Ascending aorta (tissue), 2 donors: ENCODE measurements at regions not wholly inside any gene's neighbourhood (a gene's known extent, or its start where the extent isn't known, plus 50 kb on each side); places are given as distances from the start of the nearest gene placed in this dataset.

Source experiments
- DNase-seq, 2 donors: peaks; one replicate each; pipeline ENCODE4 v3.0.0-alpha.2; 2019; ENCODE audit warnings: low spot score in 2 of 2
- H3K27ac ChIP-seq, 2 donors: fragments of 200-600 bp; sonication (generic); one replicate each; pipeline ENCODE4 v1.5.1; 2016 to 2017; ENCODE audit warnings: mild to moderate bottlenecking in 1 of 2
- H3K27me3 ChIP-seq: fragments of 200-600 bp; sonication (generic); one replicate; pipeline ENCODE4 v1.5.1; 2017
- H3K36me3 ChIP-seq, 2 donors: fragments of 200-600 bp; sonication (generic); one replicate each; pipeline ENCODE4 v1.5.1; 2016
- H3K4me1 ChIP-seq, 2 donors: fragments of 200-600 bp; sonication (generic); one replicate each; pipeline ENCODE4 v1.5.1; 2016 to 2017; ENCODE audit warnings: mild to moderate bottlenecking in 1 of 2
- H3K4me3 ChIP-seq, 2 donors: fragments of 200-600 bp; sonication (generic); one replicate each; pipeline ENCODE4 v1.5.1; 2016 to 2017; ENCODE audit warnings: mild to moderate bottlenecking in 1 of 2
- H3K9me3 ChIP-seq, 2 donors: fragments of 200-600 bp; sonication (generic); one replicate each; pipeline ENCODE4 v1.5.1; 2016
- intact Hi-C: fragments of 100-400 bp; cut with DNase I; formaldehyde crosslinking; loops from one replicate; pipeline ENCODE4 v1.15.1; 2023
- TF ChIP-seq, protein P1 (sequence below), 3 experiments: fragments of 200-600 bp in 2 of 3; fragments of 450-650 bp in 1 of 3; sonication (generic) in 2 of 3; IDR thresholded peaks; one replicate each; pipeline ENCODE4 v1.5.1; 2016 to 2019; ENCODE audit warnings: antibody characterized with exemption in 3 of 3, mild to moderate bottlenecking in 1 of 3, moderate library complexity in 1 of 3

DNA sequence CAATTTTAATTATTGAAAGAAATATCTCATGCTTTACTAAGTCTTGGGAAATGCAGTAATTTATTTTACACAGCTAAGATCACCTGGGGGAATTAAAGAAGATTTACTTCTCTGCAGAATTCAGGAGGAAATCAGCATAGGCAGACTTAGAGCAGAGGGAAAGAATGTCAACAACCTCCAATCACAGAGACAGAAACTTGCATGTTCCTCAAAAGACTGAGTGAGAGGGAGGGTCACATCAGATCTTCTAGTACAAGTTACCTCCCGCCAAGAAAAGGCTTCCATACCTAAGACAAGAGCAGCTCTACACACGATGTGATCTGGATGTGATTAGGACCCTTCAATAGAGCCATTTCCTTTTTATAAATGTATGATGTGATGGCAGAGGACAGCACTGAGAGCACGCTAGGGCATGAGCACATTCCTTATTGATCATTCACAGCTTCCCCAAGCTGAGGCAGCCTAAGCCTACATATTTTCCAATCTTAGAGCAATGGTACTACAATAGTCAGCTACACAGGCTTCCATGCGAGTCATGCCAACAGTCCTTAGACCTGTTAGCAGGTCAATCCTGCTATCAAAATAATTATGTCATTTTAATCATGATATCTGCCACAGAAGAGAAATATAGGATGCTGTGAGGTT lies 403.3 kb downstream of the ETNK1 start:
- DNase-seq: no peak
- Histone ChIP-seq H3K36me3 (no peaks in the 10 kb centered on the region), H3K27ac (no peak overlapping the region), H3K4me1 (no peaks in the 10 kb centered on the region), H3K4me3 (no peak overlapping the region), H3K27me3 (no peaks in the 10 kb centered on the region), H3K9me3 (no peaks in the 10 kb centered on the region)
- intact Hi-C loops: no loop called here
- TF ChIP-seq, protein P1, sequence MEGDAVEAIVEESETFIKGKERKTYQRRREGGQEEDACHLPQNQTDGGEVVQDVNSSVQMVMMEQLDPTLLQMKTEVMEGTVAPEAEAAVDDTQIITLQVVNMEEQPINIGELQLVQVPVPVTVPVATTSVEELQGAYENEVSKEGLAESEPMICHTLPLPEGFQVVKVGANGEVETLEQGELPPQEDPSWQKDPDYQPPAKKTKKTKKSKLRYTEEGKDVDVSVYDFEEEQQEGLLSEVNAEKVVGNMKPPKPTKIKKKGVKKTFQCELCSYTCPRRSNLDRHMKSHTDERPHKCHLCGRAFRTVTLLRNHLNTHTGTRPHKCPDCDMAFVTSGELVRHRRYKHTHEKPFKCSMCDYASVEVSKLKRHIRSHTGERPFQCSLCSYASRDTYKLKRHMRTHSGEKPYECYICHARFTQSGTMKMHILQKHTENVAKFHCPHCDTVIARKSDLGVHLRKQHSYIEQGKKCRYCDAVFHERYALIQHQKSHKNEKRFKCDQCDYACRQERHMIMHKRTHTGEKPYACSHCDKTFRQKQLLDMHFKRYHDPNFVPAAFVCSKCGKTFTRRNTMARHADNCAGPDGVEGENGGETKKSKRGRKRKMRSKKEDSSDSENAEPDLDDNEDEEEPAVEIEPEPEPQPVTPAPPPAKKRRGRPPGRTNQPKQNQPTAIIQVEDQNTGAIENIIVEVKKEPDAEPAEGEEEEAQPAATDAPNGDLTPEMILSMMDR (IDR thresholded peaks at IDR 0.05): no peak

DNA sequence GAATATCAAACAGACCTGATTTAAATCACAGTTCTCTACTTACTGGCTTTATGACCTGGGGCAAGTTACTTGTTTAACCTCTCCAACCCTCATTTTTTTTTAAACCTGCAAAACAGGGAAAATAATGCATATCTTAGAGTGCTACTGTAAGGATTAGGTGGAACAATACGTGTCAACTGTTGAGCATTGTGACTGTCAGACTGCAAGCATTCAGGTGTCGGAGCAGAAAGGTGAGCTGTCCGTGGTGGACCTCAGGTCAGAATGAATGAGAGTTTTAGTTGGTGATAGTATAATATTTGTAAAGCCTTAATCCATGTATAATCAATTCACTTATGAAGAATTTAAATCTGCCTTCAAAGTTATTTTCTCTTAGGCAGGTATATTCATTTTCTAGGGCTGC lies 404.2 kb downstream of the ETNK1 start:
- H3K4me1 ChIP-seq: no peaks in the 10 kb centered on the region
- no peaks in the 10 kb centered on the region for H3K9me3 ChIP-seq
- intact Hi-C loops: no loop called here
- TF ChIP-seq, protein P1 (IDR thresholded peaks at IDR 0.05): no peak
- no peaks in the 10 kb centered on the region for H3K36me3 ChIP-seq
- DNase-seq: no peak
- no peak overlapping the region for H3K4me3 ChIP-seq
- no peak overlapping the region for H3K27ac ChIP-seq
- no peaks in the 10 kb centered on the region for H3K27me3 ChIP-seq

DNA sequence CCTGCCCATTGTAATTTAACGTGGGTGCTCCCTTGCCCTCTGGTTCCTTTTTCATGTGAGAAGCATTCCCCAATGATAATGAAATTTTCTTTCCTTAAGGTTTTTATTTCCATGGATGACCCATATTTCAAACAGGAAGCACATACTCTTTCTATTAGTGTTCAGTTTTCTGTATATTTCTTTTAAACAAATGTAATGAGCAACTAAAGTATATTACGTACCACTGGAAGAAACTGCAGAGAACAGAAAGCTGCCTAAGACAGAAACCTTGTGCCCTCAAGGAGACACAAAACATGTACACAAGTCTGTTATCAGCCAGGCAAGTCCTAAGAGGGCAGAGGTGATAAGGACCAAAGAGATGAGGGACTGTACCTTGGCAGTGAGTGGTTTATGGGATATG lies 414.9 kb downstream of the ETNK1 start:
- no peak overlapping the region for H3K4me3 ChIP-seq
- H3K27me3 ChIP-seq: no peaks in the 10 kb centered on the region
- no peaks in the 10 kb centered on the region for H3K4me1 ChIP-seq
- no peak overlapping the region for H3K27ac ChIP-seq
- DNase-seq: no peak
- no peaks in the 10 kb centered on the region for H3K9me3 ChIP-seq
- TF ChIP-seq, protein P1 (IDR thresholded peaks at IDR 0.05): no peak
- no peaks in the 10 kb centered on the region for H3K36me3 ChIP-seq
- intact Hi-C loops: no loop called here

DNA sequence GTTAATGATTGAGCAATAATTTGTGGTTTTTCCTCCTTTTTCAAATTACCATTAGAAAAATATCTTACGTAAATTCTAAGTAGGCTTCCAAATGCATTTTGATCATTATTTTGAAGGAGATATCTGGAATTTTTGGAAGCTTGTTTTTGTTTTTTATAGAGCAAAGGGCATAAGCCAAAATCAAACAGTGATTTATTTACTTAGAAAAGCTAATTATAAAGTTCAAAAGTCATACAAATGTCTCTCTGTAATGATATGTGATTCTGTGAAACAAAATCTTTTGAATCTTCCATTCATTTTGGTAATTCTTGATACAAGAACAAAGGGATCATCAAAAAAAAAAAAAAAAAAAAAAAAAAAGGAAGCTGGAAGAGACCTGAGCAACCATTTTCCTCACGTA lies 416.8 kb downstream of the ETNK1 start:
- intact Hi-C loops: no loop called here
- H3K4me3 ChIP-seq: no peak overlapping the region
- no peaks in the 10 kb centered on the region for H3K9me3 ChIP-seq
- no peaks in the 10 kb centered on the region for H3K4me1 ChIP-seq
- no peaks in the 10 kb centered on the region for H3K27me3 ChIP-seq
- no peak for DNase-seq
- no peak overlapping the region for H3K27ac ChIP-seq
- TF ChIP-seq, protein P1 (IDR thresholded peaks at IDR 0.05): no peak
- no peaks in the 10 kb centered on the region for H3K36me3 ChIP-seq

DNA sequence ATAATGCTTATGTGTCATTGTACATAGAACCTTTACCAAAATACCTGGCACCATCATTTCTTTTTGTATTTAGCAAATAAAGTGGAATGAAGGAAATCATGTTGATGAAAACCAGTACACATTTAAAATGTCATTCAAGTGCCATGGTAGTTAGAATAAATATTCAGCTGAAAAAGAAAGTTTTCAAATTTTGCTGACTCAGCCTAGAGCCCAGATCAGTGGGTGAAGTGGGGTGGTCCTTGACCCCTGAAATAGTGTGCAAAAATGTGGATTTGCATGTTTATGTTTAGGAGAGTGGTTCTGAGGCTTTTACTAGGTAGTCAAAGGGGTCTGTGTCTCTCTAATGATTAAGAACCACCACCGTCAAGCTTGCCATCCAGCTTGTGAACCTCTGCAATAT lies 418.7 kb downstream of the ETNK1 start:
- TF ChIP-seq, protein P1 (IDR thresholded peaks at IDR 0.05): no peak
- no peak for DNase-seq
- Histone ChIP-seq H3K36me3 (no peaks in the 10 kb centered on the region), H3K4me3 (no peak overlapping the region), H3K27me3 (no peaks in the 10 kb centered on the region), H3K4me1 (no peaks in the 10 kb centered on the region), H3K27ac (no peak overlapping the region), H3K9me3 (no peaks in the 10 kb centered on the region)
- intact Hi-C loops: no loop called here

DNA sequence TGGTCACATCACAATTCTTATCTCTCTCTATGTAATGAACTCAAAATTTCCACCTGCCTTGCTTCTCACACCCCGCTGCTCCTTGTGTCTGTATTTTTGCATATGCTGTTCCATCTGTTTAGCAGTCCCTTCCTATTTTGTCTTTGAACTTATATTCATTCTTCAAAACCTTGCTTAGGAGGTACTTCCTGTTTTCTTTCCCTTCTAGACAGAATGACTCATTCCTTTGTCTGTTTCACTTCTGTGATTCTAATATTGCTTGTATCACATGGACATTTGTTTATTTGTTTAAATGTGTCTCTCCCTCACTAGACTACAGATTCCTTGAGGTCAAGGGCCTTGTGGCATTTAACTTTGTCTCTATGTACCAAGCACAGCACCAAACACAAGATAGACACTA lies 424.2 kb downstream of the ETNK1 start:
- intact Hi-C loops: no loop called here
- H3K9me3 ChIP-seq: no peaks in the 10 kb centered on the region
- DNase-seq: no peak
- no peaks in the 10 kb centered on the region for H3K4me1 ChIP-seq
- TF ChIP-seq, protein P1 (IDR thresholded peaks at IDR 0.05): no peak
- no peak overlapping the region for H3K4me3 ChIP-seq
- H3K27ac ChIP-seq: no peak overlapping the region
- H3K36me3 ChIP-seq: no peaks in the 10 kb centered on the region
- no peaks in the 10 kb centered on the region for H3K27me3 ChIP-seq
